Glutamatergic neuron (in vitro differentiated cells): ENCODE measurements at regions not wholly inside any gene's neighbourhood (a gene's known extent, or its start where the extent isn't known, plus 50 kb on each side); places are given as distances from the start of the nearest gene placed in this dataset.

ENCODE experiments used
- DNase-seq: peaks from one replicate; pipeline ENCODE4 v3.0.0; 2022
- H3K27ac Mint-ChIP-seq: one replicate; pipeline ENCODE4 v1.8.0; 2020; ENCODE audit warnings: mild to moderate bottlenecking, mixed read lengths, inconsistent platforms; ENCODE audit not compliant: unreplicated experiment
- H3K27me3 Mint-ChIP-seq: one replicate; pipeline ENCODE4 v1.8.0; 2020; ENCODE audit warnings: mild to moderate bottlenecking, moderate library complexity, mixed read lengths, inconsistent platforms; ENCODE audit not compliant: unreplicated experiment
- H3K36me3 Mint-ChIP-seq: one replicate; pipeline ENCODE4 v1.8.0; 2020; ENCODE audit warnings: mild to moderate bottlenecking, mixed read lengths, inconsistent platforms; ENCODE audit not compliant: unreplicated experiment
- H3K4me1 Mint-ChIP-seq: one replicate; pipeline ENCODE4 v1.8.0; 2020; ENCODE audit warnings: mild to moderate bottlenecking, low read depth, mixed read lengths, inconsistent platforms; ENCODE audit not compliant: unreplicated experiment
- H3K4me3 Mint-ChIP-seq: one replicate; pipeline ENCODE4 v1.8.0; 2020; ENCODE audit warnings: mild to moderate bottlenecking, mixed read lengths, inconsistent platforms; ENCODE audit not compliant: unreplicated experiment
- H3K9me3 Mint-ChIP-seq: one replicate; pipeline ENCODE4 v1.8.0; 2020; ENCODE audit warnings: mild to moderate bottlenecking, moderate library complexity, mixed read lengths, inconsistent platforms; ENCODE audit not compliant: unreplicated experiment
- CTCF ChIP-seq: fragments of 200-600 bp; sonication (generic); IDR thresholded peaks from one replicate; pipeline ENCODE4 v1.5.0; 2021; ENCODE audit not compliant: partially characterized antibody, unreplicated experiment

GRCh38 chr3:30945291-30945690, 50.8 kb upstream of the GADL1 start:
- Mint-ChIP-seq H3K4me3 (no peak overlapping the region), H3K36me3 (no peaks in the 10 kb centered on the region), H3K9me3 (peaks cover 2% of the 10 kb centered on the region), H3K27me3 (no peaks in the 10 kb centered on the region), H3K27ac (no peak overlapping the region), H3K4me1 (no peaks in the 10 kb centered on the region)
- DNase-seq = no peak
- TF ChIP-seq CTCF = no peak

GRCh38 chr3:30948426-30948825, 54.0 kb upstream of the GADL1 start:
- no peak for TF ChIP-seq CTCF
- Mint-ChIP-seq H3K9me3 (peaks cover 2% of the 10 kb centered on the region), H3K4me3 (no peak overlapping the region), H3K4me1 (no peaks in the 10 kb centered on the region), H3K27me3 (no peaks in the 10 kb centered on the region), H3K36me3 (no peaks in the 10 kb centered on the region), H3K27ac (no peak overlapping the region)
- DNase-seq = no peak

- peaks cover 7% of the 10 kb centered on the region for H3K4me1 Mint-ChIP-seq
- H3K27me3 Mint-ChIP-seq = no peaks in the 10 kb centered on the region
- H3K9me3 Mint-ChIP-seq = no peaks in the 10 kb centered on the region
- no peak overlapping the region for H3K4me3 Mint-ChIP-seq
- TF ChIP-seq CTCF = no peak
- no peak overlapping the region for H3K27ac Mint-ChIP-seq
- no peaks in the 10 kb centered on the region for H3K36me3 Mint-ChIP-seq
- DNase-seq = no peak
Observed at GRCh38 chr3:30951826-30952225, 57.4 kb upstream of the GADL1 start.

GRCh38 chr3:30952786-30953185, 58.3 kb upstream of the GADL1 start:
- no peaks in the 10 kb centered on the region for H3K36me3 Mint-ChIP-seq

GRCh38 chr3:30954426-30954825, 60.0 kb upstream of the GADL1 start:
- H3K27me3 Mint-ChIP-seq = no peaks in the 10 kb centered on the region
- H3K36me3 Mint-ChIP-seq = no peaks in the 10 kb centered on the region
- DNase-seq = no peak
- no peaks in the 10 kb centered on the region for H3K9me3 Mint-ChIP-seq
- no peak overlapping the region for H3K27ac Mint-ChIP-seq
- H3K4me1 Mint-ChIP-seq = peaks cover 7% of the 10 kb centered on the region
- no peak for TF ChIP-seq CTCF
- no peak overlapping the region for H3K4me3 Mint-ChIP-seq

More at GRCh38 chr3:30952786-30953185, 58.3 kb upstream of the GADL1 start:
- no peaks in the 10 kb centered on the region for H3K9me3 Mint-ChIP-seq
- H3K27me3 Mint-ChIP-seq = no peaks in the 10 kb centered on the region
- H3K4me1 Mint-ChIP-seq = peaks cover 7% of the 10 kb centered on the region
- H3K27ac Mint-ChIP-seq = no peak overlapping the region
- no peak overlapping the region for H3K4me3 Mint-ChIP-seq
- TF ChIP-seq CTCF = no peak
- no peak for DNase-seq
